Right atrium auricular region (tissue), 2 donors: ENCODE measurements at regions not wholly inside any gene's neighbourhood (a gene's known extent, or its start where the extent isn't known, plus 50 kb on each side); places are given as distances from the start of the nearest gene placed in this dataset.

Experiments used
- DNase-seq: peaks from one replicate; pipeline ENCODE4 v3.0.0-alpha.2; 2019; ENCODE audit warnings: low spot score
- H3K27ac ChIP-seq, 2 donors: fragments of 200-600 bp; sonication (generic); 1 replicate in 1 of 2; 2 replicates in 1 of 2; pipeline ENCODE4 v1.5.1; 2016 to 2019
- H3K27me3 ChIP-seq, 2 donors: fragments of 200-600 bp; sonication (generic); one replicate each; pipeline versions ENCODE4 v1.5.1 to v1.6.0; 2017 to 2019
- H3K36me3 ChIP-seq: fragments of 200-600 bp; sonication (generic); one replicate; pipeline ENCODE4 v1.5.1; 2016
- H3K4me1 ChIP-seq, 2 donors: fragments of 200-600 bp; sonication (generic); one replicate each; pipeline versions ENCODE4 v1.5.1 to v1.6.0; 2017 to 2019
- H3K4me3 ChIP-seq, 2 donors: fragments of 200-600 bp; sonication (generic); 1 replicate in 1 of 2; 2 replicates in 1 of 2; pipeline ENCODE4 v1.5.1; 2017 to 2019; ENCODE audit warnings: mild to moderate bottlenecking in 1 of 2, moderate library complexity in 1 of 2
- H3K9me3 ChIP-seq, 2 donors: fragments of 200-600 bp; sonication (generic); one replicate each; pipeline ENCODE4 v1.5.1; 2019
- TF ChIP-seq, protein P1 (sequence below), 2 donors: fragments of 200-600 bp; sonication (generic); IDR thresholded peaks; one replicate each; pipeline ENCODE4 v1.5.1; 2019; ENCODE audit warnings: antibody characterized with exemption in 2 of 2

DNA sequence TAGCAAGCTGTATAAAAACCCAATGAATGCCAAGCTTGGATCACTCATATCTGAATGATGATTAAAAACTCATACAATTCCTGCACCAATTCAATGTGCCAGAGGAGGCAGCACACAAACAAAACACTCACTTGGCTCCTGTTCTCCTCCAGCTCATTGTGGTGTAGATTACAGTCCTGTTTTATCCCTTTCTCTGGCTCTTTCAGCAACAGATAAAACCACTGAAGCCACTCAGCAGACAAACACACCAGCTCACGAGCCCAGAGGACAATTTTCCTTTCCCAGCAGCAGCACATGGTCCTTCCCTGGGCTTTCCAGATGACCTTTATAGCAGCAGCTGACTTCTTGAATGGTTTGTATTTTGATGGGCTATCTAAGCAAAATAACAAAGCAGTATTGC is 107.3 kb upstream of the STARD3NL start:
- Histone ChIP-seq H3K27me3 (no peaks in the 10 kb centered on the region), H3K4me3 (no peak overlapping the region), H3K27ac (no peak overlapping the region), H3K9me3 (no peaks in the 10 kb centered on the region), H3K4me1 (no peaks in the 10 kb centered on the region), H3K36me3 (no peaks in the 10 kb centered on the region)
- TF ChIP-seq, protein P1, sequence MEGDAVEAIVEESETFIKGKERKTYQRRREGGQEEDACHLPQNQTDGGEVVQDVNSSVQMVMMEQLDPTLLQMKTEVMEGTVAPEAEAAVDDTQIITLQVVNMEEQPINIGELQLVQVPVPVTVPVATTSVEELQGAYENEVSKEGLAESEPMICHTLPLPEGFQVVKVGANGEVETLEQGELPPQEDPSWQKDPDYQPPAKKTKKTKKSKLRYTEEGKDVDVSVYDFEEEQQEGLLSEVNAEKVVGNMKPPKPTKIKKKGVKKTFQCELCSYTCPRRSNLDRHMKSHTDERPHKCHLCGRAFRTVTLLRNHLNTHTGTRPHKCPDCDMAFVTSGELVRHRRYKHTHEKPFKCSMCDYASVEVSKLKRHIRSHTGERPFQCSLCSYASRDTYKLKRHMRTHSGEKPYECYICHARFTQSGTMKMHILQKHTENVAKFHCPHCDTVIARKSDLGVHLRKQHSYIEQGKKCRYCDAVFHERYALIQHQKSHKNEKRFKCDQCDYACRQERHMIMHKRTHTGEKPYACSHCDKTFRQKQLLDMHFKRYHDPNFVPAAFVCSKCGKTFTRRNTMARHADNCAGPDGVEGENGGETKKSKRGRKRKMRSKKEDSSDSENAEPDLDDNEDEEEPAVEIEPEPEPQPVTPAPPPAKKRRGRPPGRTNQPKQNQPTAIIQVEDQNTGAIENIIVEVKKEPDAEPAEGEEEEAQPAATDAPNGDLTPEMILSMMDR (IDR thresholded peaks at IDR 0.05) = peak in 1 of 2 donors; percentile 48
- no peak for DNase-seq

DNA sequence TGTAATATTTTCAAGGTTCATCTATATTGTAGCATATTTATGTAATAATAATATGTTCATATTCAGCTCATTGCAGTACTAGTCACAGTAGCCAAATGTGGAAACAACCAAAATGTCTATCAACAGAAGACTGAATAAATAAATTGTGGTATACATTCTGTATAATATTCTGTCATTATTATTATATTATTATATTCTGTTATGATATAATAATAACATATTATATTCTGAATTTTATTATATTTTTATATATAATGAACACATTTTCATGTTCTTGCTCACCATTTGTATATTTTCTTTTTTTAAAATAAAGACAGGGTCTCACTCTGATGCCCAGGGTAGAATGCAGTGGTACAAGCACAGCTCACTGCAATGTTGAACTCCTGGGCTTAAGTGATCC is 91.2 kb upstream of the STARD3NL start:
- TF ChIP-seq, protein P1 (IDR thresholded peaks at IDR 0.05) = no peak
- no peak for DNase-seq
- Histone ChIP-seq H3K27ac (no peak overlapping the region), H3K27me3 (no peaks in the 10 kb centered on the region), H3K4me1 (no peaks in the 10 kb centered on the region), H3K36me3 (no peaks in the 10 kb centered on the region), H3K4me3 (no peak overlapping the region), H3K9me3 (peaks cover 0 to 23% of the 10 kb centered on the region in 2 donors)

DNA sequence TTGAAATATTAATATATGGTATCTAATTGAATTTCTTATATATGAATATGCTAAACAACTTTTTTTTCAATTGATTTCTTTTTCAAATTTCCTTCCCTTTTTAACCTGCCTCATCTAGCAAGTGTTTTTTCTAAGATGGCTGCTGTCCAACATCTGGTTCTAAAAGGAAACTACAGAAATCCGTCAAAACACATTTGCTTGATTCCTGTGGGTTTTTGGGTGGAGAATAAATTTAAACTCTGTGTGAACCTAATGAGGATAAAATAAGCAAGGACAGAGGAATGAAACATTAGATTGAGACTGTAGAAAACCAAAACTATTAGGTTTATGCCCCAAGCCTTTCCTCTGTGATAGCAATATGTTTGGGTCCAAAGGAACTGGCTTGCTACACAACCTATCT is 75.5 kb upstream of the STARD3NL start:
- Histone ChIP-seq H3K27me3 (no peaks in the 10 kb centered on the region), H3K27ac (no peak overlapping the region), H3K9me3 (no peaks in the 10 kb centered on the region), H3K36me3 (no peaks in the 10 kb centered on the region), H3K4me3 (no peak overlapping the region), H3K4me1 (no peaks in the 10 kb centered on the region)
- TF ChIP-seq, protein P1 (IDR thresholded peaks at IDR 0.05) = no peak
- no peak for DNase-seq

DNA sequence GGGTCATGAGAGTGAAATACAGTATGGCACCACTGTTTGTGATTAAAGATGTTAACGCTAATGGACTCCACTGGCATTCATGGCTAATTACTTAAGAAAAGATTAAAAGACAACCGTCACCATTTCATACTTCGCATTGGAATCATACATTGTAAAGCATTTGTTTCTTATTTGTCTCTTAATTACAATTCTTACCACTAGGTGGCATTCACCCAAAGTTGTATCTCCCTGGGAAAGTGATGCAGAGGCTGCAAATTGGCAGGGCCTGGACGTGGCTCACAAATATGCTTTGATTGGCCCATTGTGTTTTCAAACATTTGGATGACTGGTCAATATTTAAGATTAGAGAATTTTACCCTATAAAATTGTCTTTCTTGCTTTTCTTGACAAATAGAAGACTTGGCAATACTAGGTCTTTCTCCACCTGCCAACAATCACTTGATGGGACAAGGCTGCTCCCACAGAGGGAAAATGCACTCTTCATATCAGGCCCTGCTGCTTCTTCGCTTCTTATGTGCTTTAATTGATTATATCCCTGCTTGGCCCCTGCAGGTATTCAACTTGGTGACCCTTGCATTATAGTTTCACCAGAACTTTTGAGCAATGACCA is 72.1 kb upstream of the STARD3NL start:
- Histone ChIP-seq H3K9me3 (no peaks in the 10 kb centered on the region), H3K4me1 (no peaks in the 10 kb centered on the region), H3K27ac (no peak overlapping the region), H3K27me3 (no peaks in the 10 kb centered on the region), H3K36me3 (no peaks in the 10 kb centered on the region), H3K4me3 (no peak overlapping the region)
- DNase-seq = no peak
- TF ChIP-seq, protein P1 (IDR thresholded peaks at IDR 0.05) = peak; percentile 38 to 76

DNA sequence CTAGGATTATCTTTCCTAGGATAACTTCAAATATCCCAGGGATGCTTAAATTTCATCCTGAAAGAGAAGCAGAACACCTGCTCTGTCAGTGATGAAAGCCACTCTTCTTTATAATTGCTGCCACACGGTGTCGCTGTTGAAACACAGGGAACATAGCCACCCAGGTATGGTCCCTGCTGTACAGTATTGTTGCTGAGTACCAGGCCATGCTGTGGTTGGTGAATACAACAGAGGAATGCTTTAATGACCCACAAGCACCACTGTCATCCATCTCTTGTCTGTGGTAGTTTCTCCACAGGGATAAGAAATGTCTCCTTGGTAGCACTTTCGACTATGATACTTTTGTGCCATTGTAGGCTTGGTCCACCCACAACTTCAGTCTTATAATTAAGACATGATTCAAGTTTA is 70.6 kb upstream of the STARD3NL start:
- Histone ChIP-seq H3K9me3 (no peaks in the 10 kb centered on the region), H3K27ac (no peak overlapping the region), H3K36me3 (no peaks in the 10 kb centered on the region), H3K4me1 (no peaks in the 10 kb centered on the region), H3K4me3 (no peak overlapping the region), H3K27me3 (no peaks in the 10 kb centered on the region)
- TF ChIP-seq, protein P1 (IDR thresholded peaks at IDR 0.05) = peak; percentile 50 to 84
- DNase-seq = peak; percentile 65

DNA sequence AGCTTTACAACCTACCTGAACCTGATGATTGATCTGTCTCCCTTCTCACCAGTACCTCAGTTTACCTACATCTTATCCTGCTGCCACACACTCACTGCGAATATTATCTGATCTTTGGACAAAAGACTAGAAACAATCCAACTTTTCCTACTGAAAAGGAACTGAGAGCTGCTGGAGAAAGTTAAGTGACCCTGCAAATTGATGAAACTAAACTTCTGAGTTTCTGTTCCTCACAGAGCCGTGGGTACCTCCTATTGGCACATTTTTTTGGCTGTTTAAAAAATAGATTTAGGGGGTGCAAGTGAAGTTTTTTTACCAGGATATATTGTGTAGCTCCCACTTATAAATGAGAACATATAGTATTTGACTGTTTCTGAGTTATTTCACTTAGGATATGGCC is 66.0 kb upstream of the STARD3NL start:
- no peak for DNase-seq
- H3K9me3 ChIP-seq = no peaks in the 10 kb centered on the region
- no peaks in the 10 kb centered on the region for H3K27me3 ChIP-seq
- H3K27ac ChIP-seq = no peak overlapping the region
- TF ChIP-seq, protein P1 (IDR thresholded peaks at IDR 0.05) = no peak
- no peak overlapping the region for H3K4me3 ChIP-seq
- no peaks in the 10 kb centered on the region for H3K4me1 ChIP-seq
- H3K36me3 ChIP-seq = no peaks in the 10 kb centered on the region
